ENCODE measurements at regions not wholly inside any gene's neighbourhood (a gene's known extent, or its start where the extent isn't known, plus 50 kb on each side); places are given as distances from the start of the nearest gene placed in this dataset.

DNA sequence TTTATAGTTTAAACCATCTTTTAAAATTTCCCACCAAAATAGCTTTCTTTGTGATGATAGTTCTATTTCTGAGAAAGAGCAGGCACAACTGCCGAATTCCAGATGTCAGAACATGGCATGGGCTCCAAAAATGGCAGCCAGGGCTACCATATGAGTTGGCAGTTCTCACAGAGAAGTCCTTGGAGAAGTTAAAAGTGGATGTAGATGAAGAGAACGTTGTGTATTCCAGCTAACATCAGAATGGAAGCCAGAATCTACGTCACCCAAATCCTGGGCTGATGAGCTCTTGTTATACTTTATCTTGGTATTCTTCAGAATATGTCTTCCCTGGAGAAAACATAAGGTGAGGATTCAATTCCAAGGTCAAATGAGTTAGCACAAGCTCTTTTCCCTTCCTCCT lies 66.9 kb upstream of the BASP1 start:
- H4K20me1 ChIP-seq (replicated peaks; ENCODE audit: control insufficient read depth, extremely low read depth, insufficient read depth, low read length), result no peaks in the 10 kb centered on the region
- no peak overlapping the region for H2AFZ ChIP-seq (ENCODE audit: low read depth, low read length)
- no peak for DNase-seq (ENCODE audit: low read depth, low spot score)
- TF ChIP-seq EZH2 (IDR thresholded peaks at IDR 0.05; ENCODE audit: borderline replicate concordance, low read depth, low read length, severe bottlenecking) (no peak), GATA2 (IDR thresholded peaks at IDR 0.05; ENCODE audit: insufficient read depth, insufficient read length, low read depth, low read length) (no peak)
- H3K27ac ChIP-seq (ENCODE audit: insufficient read depth, low read depth, low read length), result no peak overlapping the region
- POLR2A ChIA-PET, result no interaction called here
- CTCF ChIA-PET, result interaction anchor here (1.4 to 3.1 kb wide), 2 partner anchors 18 to 39 kb away, joined by 4 to 30 read pairs; no protein-coding TSS in a partner anchor
- H3K27me3 ChIP-seq (ENCODE audit: control insufficient read depth in 2 of 2, insufficient read depth in 2 of 2, low read length in 2 of 2), result no peaks in the 10 kb centered on the region
- no peak overlapping the region for H3K4me2 ChIP-seq (ENCODE audit: insufficient read depth, low read length)
- no peaks in the 10 kb centered on the region for H3K36me3 ChIP-seq (ENCODE audit: control insufficient read depth in 2 of 2, extremely low read depth in 1 of 2, insufficient read depth in 2 of 2, low read length in 2 of 2)
- BruUV-seq (replicated peaks), result no TSS peak
- no peaks in the 10 kb centered on the region for H3K9me1 ChIP-seq (replicated peaks; ENCODE audit: control insufficient read depth, extremely low read depth, insufficient read depth, low read length)
- H3K4me1 ChIP-seq (ENCODE audit: control insufficient read depth, extremely low read depth, insufficient read depth, low read length), result peaks cover 21% of the 10 kb centered on the region
- H3K9ac ChIP-seq (replicated peaks; ENCODE audit: extremely low read depth, insufficient read depth, low read length), result no peak overlapping the region
- intact Hi-C loops (cut with micrococcal nuclease) (no loop called here), dilution Hi-C loops (cut with MboI; ENCODE audit: extremely low pct_ligation_motif_present, low sequenced_read_pairs) (no loop called here)
- H3K9me3 ChIP-seq (replicated peaks; ENCODE audit: control insufficient read depth, insufficient read depth, low read length), result no peaks in the 10 kb centered on the region
- no peak for FAIRE-seq
- H3K79me2 ChIP-seq (ENCODE audit: control insufficient read depth, insufficient read depth, low read length), result no peaks in the 10 kb centered on the region
- no peak overlapping the region for H3K4me3 ChIP-seq (replicated peaks in 1 of 3; ENCODE audit: insufficient read depth in 1 of 3, low read depth in 1 of 3, low read length in 3 of 3)

DNA sequence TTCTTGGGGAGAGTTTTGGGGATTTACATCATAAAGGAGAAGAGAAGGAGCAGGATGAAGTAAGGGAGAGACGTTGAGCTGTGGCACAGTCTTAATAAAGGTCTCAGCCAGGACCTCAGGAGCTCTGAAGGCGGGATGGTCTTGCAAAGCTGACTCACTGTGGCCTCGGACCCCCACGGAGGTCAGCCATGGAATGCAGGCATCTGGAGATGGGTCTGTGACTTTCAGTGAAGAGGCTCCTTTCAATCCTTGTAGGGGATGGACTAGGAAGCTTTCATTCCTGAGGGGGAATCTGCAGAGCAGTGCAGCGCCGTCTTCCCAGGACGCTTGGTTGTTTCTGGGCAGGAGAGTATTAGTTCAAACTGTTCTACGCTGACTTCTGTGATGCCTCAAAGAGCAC lies 65.7 kb upstream of the BASP1 start:
- no peak overlapping the region for H3K4me3 ChIP-seq (replicated peaks in 1 of 3; ENCODE audit: insufficient read depth in 1 of 3, low read depth in 1 of 3, low read length in 3 of 3)
- H3K27me3 ChIP-seq (ENCODE audit: control insufficient read depth in 2 of 2, insufficient read depth in 2 of 2, low read length in 2 of 2), result no peaks in the 10 kb centered on the region
- dilution Hi-C loops (cut with MboI; ENCODE audit: extremely low pct_ligation_motif_present, low sequenced_read_pairs), result no loop called here
- FAIRE-seq, result no peak
- no peaks in the 10 kb centered on the region for H4K20me1 ChIP-seq (replicated peaks; ENCODE audit: control insufficient read depth, extremely low read depth, insufficient read depth, low read length)
- TF ChIP-seq FOS (IDR thresholded peaks at IDR 0.05; ENCODE audit: borderline replicate concordance, insufficient read depth, low read length), result no peak
- TF ChIP-seq POLR2A (IDR thresholded peaks at IDR 0.05; ENCODE audit: low read depth, low read length), result no peak
- TF ChIP-seq MYC (IDR thresholded peaks at IDR 0.05; ENCODE audit: low read depth, low read length), result no peak
- no peak for TF ChIP-seq POLR2AphosphoS5 (IDR thresholded peaks at IDR 0.05; ENCODE audit: insufficient read depth, low read depth, low read length)
- no peak for TF ChIP-seq JUN (IDR thresholded peaks at IDR 0.05; ENCODE audit: borderline replicate concordance, insufficient read depth, insufficient read length, low read depth)
- TF ChIP-seq, protein P1, sequence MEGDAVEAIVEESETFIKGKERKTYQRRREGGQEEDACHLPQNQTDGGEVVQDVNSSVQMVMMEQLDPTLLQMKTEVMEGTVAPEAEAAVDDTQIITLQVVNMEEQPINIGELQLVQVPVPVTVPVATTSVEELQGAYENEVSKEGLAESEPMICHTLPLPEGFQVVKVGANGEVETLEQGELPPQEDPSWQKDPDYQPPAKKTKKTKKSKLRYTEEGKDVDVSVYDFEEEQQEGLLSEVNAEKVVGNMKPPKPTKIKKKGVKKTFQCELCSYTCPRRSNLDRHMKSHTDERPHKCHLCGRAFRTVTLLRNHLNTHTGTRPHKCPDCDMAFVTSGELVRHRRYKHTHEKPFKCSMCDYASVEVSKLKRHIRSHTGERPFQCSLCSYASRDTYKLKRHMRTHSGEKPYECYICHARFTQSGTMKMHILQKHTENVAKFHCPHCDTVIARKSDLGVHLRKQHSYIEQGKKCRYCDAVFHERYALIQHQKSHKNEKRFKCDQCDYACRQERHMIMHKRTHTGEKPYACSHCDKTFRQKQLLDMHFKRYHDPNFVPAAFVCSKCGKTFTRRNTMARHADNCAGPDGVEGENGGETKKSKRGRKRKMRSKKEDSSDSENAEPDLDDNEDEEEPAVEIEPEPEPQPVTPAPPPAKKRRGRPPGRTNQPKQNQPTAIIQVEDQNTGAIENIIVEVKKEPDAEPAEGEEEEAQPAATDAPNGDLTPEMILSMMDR (IDR thresholded peaks at IDR 0.05; ENCODE audit: extremely low read depth in 1 of 2, insufficient read depth in 1 of 2, low read depth in 1 of 2, low read length in 2 of 2), result no peak
- TF ChIP-seq GATA2 (IDR thresholded peaks at IDR 0.05; ENCODE audit: insufficient read depth, insufficient read length, low read depth, low read length), result no peak
- TF ChIP-seq, protein P2, sequence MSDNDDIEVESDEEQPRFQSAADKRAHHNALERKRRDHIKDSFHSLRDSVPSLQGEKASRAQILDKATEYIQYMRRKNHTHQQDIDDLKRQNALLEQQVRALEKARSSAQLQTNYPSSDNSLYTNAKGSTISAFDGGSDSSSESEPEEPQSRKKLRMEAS (IDR thresholded peaks at IDR 0.05; ENCODE audit: insufficient read depth, insufficient read length), result no peak
- TF ChIP-seq EZH2 (IDR thresholded peaks at IDR 0.05; ENCODE audit: borderline replicate concordance, low read depth, low read length, severe bottlenecking), result no peak
- H3K27ac ChIP-seq (ENCODE audit: insufficient read depth, low read depth, low read length), result no peak overlapping the region
- peaks cover 11% of the 10 kb centered on the region for H3K4me1 ChIP-seq (ENCODE audit: control insufficient read depth, extremely low read depth, insufficient read depth, low read length)
- H3K79me2 ChIP-seq (ENCODE audit: control insufficient read depth, insufficient read depth, low read length), result no peaks in the 10 kb centered on the region
- no peaks in the 10 kb centered on the region for H3K36me3 ChIP-seq (ENCODE audit: control insufficient read depth in 2 of 2, extremely low read depth in 1 of 2, insufficient read depth in 2 of 2, low read length in 2 of 2)
- H2AFZ ChIP-seq (ENCODE audit: low read depth, low read length), result no peak overlapping the region
- DNase-seq (ENCODE audit: low read depth, low spot score), result no peak
- no peak overlapping the region for H3K4me2 ChIP-seq (ENCODE audit: insufficient read depth, low read length)
- BruUV-seq (replicated peaks), result no TSS peak
- no peaks in the 10 kb centered on the region for H3K9me1 ChIP-seq (replicated peaks; ENCODE audit: control insufficient read depth, extremely low read depth, insufficient read depth, low read length)
- CTCF ChIA-PET, result interaction anchor here (1.5 to 3.1 kb wide), 2 partner anchors 19 to 38 kb away, joined by 5 to 30 read pairs; no protein-coding TSS in a partner anchor
- H3K9ac ChIP-seq (replicated peaks; ENCODE audit: extremely low read depth, insufficient read depth, low read length), result no peak overlapping the region
- H3K9me3 ChIP-seq (replicated peaks; ENCODE audit: control insufficient read depth, insufficient read depth, low read length), result no peaks in the 10 kb centered on the region
- POLR2A ChIA-PET, result no interaction called here
- intact Hi-C loops (cut with micrococcal nuclease), result no loop called here

Data from endothelial cell of umbilical vein (primary cell).